ENCODE measurements at regions not wholly inside any gene's neighbourhood (a gene's known extent, or its start where the extent isn't known, plus 50 kb on each side); places are given as distances from the start of the nearest gene placed in this dataset. TPM values are rescaled to one million over a fixed set of nuclear protein-coding genes. Genes with fewer than 3 reads are reported as not detected.
"Not testable (repeated sequence)": the region's sequence is repeated elsewhere in the genome, so short reads cannot be mapped to it uniquely, and the experiment has no call there.

- DNase-seq; H3K9me3 Mint-ChIP-seq; H3K27ac Mint-ChIP-seq; H3K4me1 Mint-ChIP-seq; H3K9me3 ChIP-seq (ENCODE audit: control insufficient read depth in 1 of 2, low read length in 2 of 2); H3K36me3 ChIP-seq (ENCODE audit: insufficient read depth, low read length); H3K27me3 Mint-ChIP-seq; H3K36me3 Mint-ChIP-seq; CTCF ChIA-PET (ENCODE audit: partially characterized antibody); H3K27me3 ChIP-seq (ENCODE audit: insufficient read depth, low read length); intact Hi-C loops (cut with micrococcal nuclease); H3K4me1 ChIP-seq (ENCODE audit: insufficient read depth, low read length); H3K4me3 Mint-ChIP-seq; H3K27ac ChIP-seq (ENCODE audit: low read depth, low read length); H3K4me3 ChIP-seq (ENCODE audit: low read length in 2 of 2); POLR2A ChIA-PET (ENCODE audit: partially characterized antibody): not testable (repeated sequence)
Observed at GRCh38 chr21:23153842-23154241, 2155.6 kb downstream of the NCAM2 start.

GRCh38 chr21:23155281-23155680, 2157.1 kb downstream of the NCAM2 start:
- H3K27ac ChIP-seq (ENCODE audit: low read depth, low read length) = no peak overlapping the region
- H3K9me3 ChIP-seq (ENCODE audit: control insufficient read depth in 1 of 2, low read length in 2 of 2) = no peaks in the 10 kb centered on the region
- no peak overlapping the region for H3K4me3 ChIP-seq (ENCODE audit: low read length in 2 of 2)
- intact Hi-C loops (cut with micrococcal nuclease) = no loop called here
- Mint-ChIP-seq H3K4me1 (no peaks in the 10 kb centered on the region), H3K27ac (no peak overlapping the region), H3K9me3 (peaks cover 0 to 8% (median under 1%) of the 10 kb centered on the region in 8 donors), H3K4me3 (no peak overlapping the region), H3K27me3 (no peaks in the 10 kb centered on the region), H3K36me3 (no peaks in the 10 kb centered on the region)
- no peaks in the 10 kb centered on the region for H3K4me1 ChIP-seq (ENCODE audit: insufficient read depth, low read length)
- no peaks in the 10 kb centered on the region for H3K36me3 ChIP-seq (ENCODE audit: insufficient read depth, low read length)
- ChIA-PET POLR2A (ENCODE audit: partially characterized antibody) (no interaction called here), CTCF (ENCODE audit: partially characterized antibody) (no interaction called here)
- H3K27me3 ChIP-seq (ENCODE audit: insufficient read depth, low read length) = no peaks in the 10 kb centered on the region
- no peak for DNase-seq

GRCh38 chr21:23160914-23161313, 2162.7 kb downstream of the NCAM2 start:
- no peak overlapping the region for H3K4me3 ChIP-seq (ENCODE audit: low read length in 2 of 2)
- Mint-ChIP-seq H3K27ac (no peak overlapping the region), H3K4me3 (no peak overlapping the region), H3K4me1 (no peaks in the 10 kb centered on the region), H3K27me3 (no peaks in the 10 kb centered on the region), H3K9me3 (peaks cover 0 to 5% (median 2%) of the 10 kb centered on the region in 8 donors), H3K36me3 (no peaks in the 10 kb centered on the region)
- no peaks in the 10 kb centered on the region for H3K4me1 ChIP-seq (ENCODE audit: insufficient read depth, low read length)
- ChIA-PET CTCF (ENCODE audit: partially characterized antibody) (no interaction called here), POLR2A (ENCODE audit: partially characterized antibody) (interaction anchor here (0.6 kb wide), 1 partner anchor 291 kb away, joined by 4 read pairs; no protein-coding TSS in a partner anchor)
- no peaks in the 10 kb centered on the region for H3K36me3 ChIP-seq (ENCODE audit: insufficient read depth, low read length)
- no peak overlapping the region for H3K27ac ChIP-seq (ENCODE audit: low read depth, low read length)
- H3K9me3 ChIP-seq (ENCODE audit: control insufficient read depth in 1 of 2, low read length in 2 of 2) = no peaks in the 10 kb centered on the region
- DNase-seq = no peak
- no peaks in the 10 kb centered on the region for H3K27me3 ChIP-seq (ENCODE audit: insufficient read depth, low read length)
- intact Hi-C loops (cut with micrococcal nuclease) = no loop called here

- Mint-ChIP-seq H3K4me3 (no peak overlapping the region), H3K27me3 (no peaks in the 10 kb centered on the region), H3K27ac (no peak overlapping the region), H3K36me3 (no peaks in the 10 kb centered on the region), H3K9me3 (peaks cover 0 to 5% (median 1%) of the 10 kb centered on the region in 8 donors), H3K4me1 (no peaks in the 10 kb centered on the region)
- Histone ChIP-seq H3K9me3 (ENCODE audit: control insufficient read depth in 1 of 2, low read length in 2 of 2) (no peaks in the 10 kb centered on the region), H3K27me3 (ENCODE audit: insufficient read depth, low read length) (no peaks in the 10 kb centered on the region), H3K27ac (ENCODE audit: low read depth, low read length) (no peak overlapping the region), H3K36me3 (ENCODE audit: insufficient read depth, low read length) (no peaks in the 10 kb centered on the region), H3K4me1 (ENCODE audit: insufficient read depth, low read length) (no peaks in the 10 kb centered on the region), H3K4me3 (ENCODE audit: low read length in 2 of 2) (no peak overlapping the region)
- intact Hi-C loops (cut with micrococcal nuclease) = no loop called here
- no peak for DNase-seq
- POLR2A ChIA-PET (ENCODE audit: partially characterized antibody) = no interaction called here
- CTCF ChIA-PET (ENCODE audit: partially characterized antibody) = no interaction called here
Observed at GRCh38 chr21:23162198-23162946, 2164.2 kb downstream of the NCAM2 start.

Small RNAs in the stretch of these regions (microRNA-seq; reads per million reads assigned to microRNA genes)
- not detected for gene MIR6130 (ENCODE audit: borderline microRNAs expressed, borderline number of aligned reads, borderline replicate concordance)

Data from CD4-positive, alpha-beta memory T cell (primary cell).